Pons (tissue), 1 donor: ENCODE measurements at regions not wholly inside any gene's neighbourhood (a gene's known extent, or its start where the extent isn't known, plus 50 kb on each side); places are given as distances from the start of the nearest gene placed in this dataset.
A peak's percentile ranks its signal among the peaks of the same experiment; 100 is the strongest.
"Not testable (repeated sequence)": the region's sequence is repeated elsewhere in the genome, so short reads cannot be mapped to it uniquely, and the experiment has no call there.

Experiments
- DNase-seq: peaks from one replicate; pipeline ENCODE4 v3.0.0-alpha.2; 2016; ENCODE audit warnings: low spot score

GRCh38 chr1:60664086-60664625 is 418.2 kb upstream of the NFIA start:
- DNase-seq: no peak

GRCh38 chr1:60662486-60663044 is 419.8 kb upstream of the NFIA start:
- DNase-seq: no peak

GRCh38 chr1:60657926-60658325 is 424.4 kb upstream of the NFIA start:
- DNase-seq: peak; percentile 72

GRCh38 chr1:60655679-60656355 is 426.5 kb upstream of the NFIA start:
- peak; percentile 72 for DNase-seq

GRCh38 chr1:60640033-60640551 is 442.3 kb upstream of the NFIA start:
- DNase-seq: not testable (repeated sequence)

- DNase-seq: no peak
Observed at GRCh38 chr1:60639287-60639686, 443.1 kb upstream of the NFIA start.

GRCh38 chr1:60637651-60638050 is 444.7 kb upstream of the NFIA start:
- peak; percentile 24 for DNase-seq

GRCh38 chr1:60636946-60637345 is 445.4 kb upstream of the NFIA start:
- DNase-seq: peak; percentile 15

- DNase-seq: no peak
Observed at GRCh38 chr1:60634106-60634505, 448.3 kb upstream of the NFIA start.

- DNase-seq: no peak
Observed at GRCh38 chr1:60622486-60622885, 459.9 kb upstream of the NFIA start.

- DNase-seq: peak; percentile 44
Observed at GRCh38 chr1:60621368-60621851, 461.0 kb upstream of the NFIA start.

- DNase-seq: no peak
Observed at GRCh38 chr1:60620087-60620486, 462.3 kb upstream of the NFIA start.

- DNase-seq: no peak
Observed at GRCh38 chr1:60619581-60619980, 462.8 kb upstream of the NFIA start.

- no peak for DNase-seq
Observed at GRCh38 chr1:60615666-60616065, 466.7 kb upstream of the NFIA start.

GRCh38 chr1:60612790-60613189 is 469.6 kb upstream of the NFIA start:
- DNase-seq: no peak

GRCh38 chr1:60606921-60607320 is 475.4 kb upstream of the NFIA start:
- not testable (repeated sequence) for DNase-seq

GRCh38 chr1:60600532-60600931 is 481.8 kb upstream of the NFIA start:
- no peak for DNase-seq

- no peak for DNase-seq
Observed at GRCh38 chr1:60599574-60599973, 482.8 kb upstream of the NFIA start.

- no peak for DNase-seq
Observed at GRCh38 chr1:60598041-60598910, 484.1 kb upstream of the NFIA start.

- DNase-seq: no peak
Observed at GRCh38 chr1:60596791-60597750, 485.3 kb upstream of the NFIA start.

GRCh38 chr1:60591583-60591982 is 490.8 kb upstream of the NFIA start:
- no peak for DNase-seq
